Suprapubic skin (tissue), 4 donors: ENCODE measurements at regions not wholly inside any gene's neighbourhood (a gene's known extent, or its start where the extent isn't known, plus 50 kb on each side); places are given as distances from the start of the nearest gene placed in this dataset.

Experiments
- EP300 ChIP-seq: sonication (generic); formaldehyde crosslinking; IDR thresholded peaks from one replicate; pipeline ENCODE4 v1.6.1; 2017; ENCODE audit warnings: antibody characterized with exemption
- POLR2A ChIP-seq, 2 donors: fragments of 450-650 bp; IDR thresholded peaks; one replicate each; pipeline ENCODE4 v1.6.1; 2017; ENCODE audit warnings: antibody characterized with exemption in 2 of 2, mild to moderate bottlenecking in 2 of 2, moderate library complexity in 2 of 2
- POLR2AphosphoS5 ChIP-seq, 3 donors: sonication (generic); formaldehyde crosslinking; IDR thresholded peaks; one replicate each; pipeline ENCODE4 v1.6.1; 2017; ENCODE audit warnings: antibody characterized with exemption in 3 of 3
- TF ChIP-seq, protein P1 (sequence below), 2 donors: fragments of 200-600 bp in 1 of 2; fragments of 450-650 bp in 1 of 2; sonication (generic) in 1 of 2; IDR thresholded peaks; one replicate each; pipeline ENCODE4 v1.5.1; 2016 to 2019; ENCODE audit warnings: antibody characterized with exemption in 2 of 2, mild to moderate bottlenecking in 1 of 2, moderate library complexity in 1 of 2

- TF ChIP-seq EP300 (no peak), POLR2AphosphoS5 (IDR thresholded peaks at IDR 0.05) (no peak), POLR2A (IDR thresholded peaks at IDR 0.05) (no peak)
- TF ChIP-seq, protein P1, sequence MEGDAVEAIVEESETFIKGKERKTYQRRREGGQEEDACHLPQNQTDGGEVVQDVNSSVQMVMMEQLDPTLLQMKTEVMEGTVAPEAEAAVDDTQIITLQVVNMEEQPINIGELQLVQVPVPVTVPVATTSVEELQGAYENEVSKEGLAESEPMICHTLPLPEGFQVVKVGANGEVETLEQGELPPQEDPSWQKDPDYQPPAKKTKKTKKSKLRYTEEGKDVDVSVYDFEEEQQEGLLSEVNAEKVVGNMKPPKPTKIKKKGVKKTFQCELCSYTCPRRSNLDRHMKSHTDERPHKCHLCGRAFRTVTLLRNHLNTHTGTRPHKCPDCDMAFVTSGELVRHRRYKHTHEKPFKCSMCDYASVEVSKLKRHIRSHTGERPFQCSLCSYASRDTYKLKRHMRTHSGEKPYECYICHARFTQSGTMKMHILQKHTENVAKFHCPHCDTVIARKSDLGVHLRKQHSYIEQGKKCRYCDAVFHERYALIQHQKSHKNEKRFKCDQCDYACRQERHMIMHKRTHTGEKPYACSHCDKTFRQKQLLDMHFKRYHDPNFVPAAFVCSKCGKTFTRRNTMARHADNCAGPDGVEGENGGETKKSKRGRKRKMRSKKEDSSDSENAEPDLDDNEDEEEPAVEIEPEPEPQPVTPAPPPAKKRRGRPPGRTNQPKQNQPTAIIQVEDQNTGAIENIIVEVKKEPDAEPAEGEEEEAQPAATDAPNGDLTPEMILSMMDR (IDR thresholded peaks at IDR 0.05), result no peak
Measured at GRCh38 chr5:25107853-25108252, 463.1 kb upstream of the CDH10 start.
